Endodermal cell (in vitro differentiated cells): ENCODE measurements at regions not wholly inside any gene's neighbourhood (a gene's known extent, or its start where the extent isn't known, plus 50 kb on each side); places are given as distances from the start of the nearest gene placed in this dataset.

Experiments used
- DNase-seq: peaks from one replicate; pipeline ENCODE4 v3.0.0-alpha.2; 2017
- H3K27ac ChIP-seq: 2 replicates; pipeline ENCODE4 v1.5.1; 2013; ENCODE audit warnings: mild to moderate bottlenecking, low read depth, low read length, moderate library complexity
- H3K27me3 ChIP-seq: 2 replicates; pipeline ENCODE4 v1.6.1; 2013; ENCODE audit warnings: mild to moderate bottlenecking, low read length, moderate library complexity; ENCODE audit not compliant: insufficient read depth, control insufficient read depth, poor library complexity, severe bottlenecking
- H3K36me3 ChIP-seq: 2 replicates; pipeline ENCODE4 v1.7.0; 2013; ENCODE audit warnings: mild to moderate bottlenecking, low read length, moderate library complexity; ENCODE audit not compliant: control insufficient read depth, insufficient read depth
- H3K4me1 ChIP-seq: one replicate; pipeline ENCODE4 v1.7.0; 2013; ENCODE audit warnings: low read length; ENCODE audit not compliant: control insufficient read depth, insufficient read depth
- H3K4me3 ChIP-seq: 2 replicates; pipeline ENCODE4 v1.5.1; 2013; ENCODE audit warnings: mild to moderate bottlenecking, low read length, moderate library complexity
- H3K9ac ChIP-seq: 2 replicates; pipeline ENCODE4 v1.6.1; 2013; ENCODE audit warnings: mild to moderate bottlenecking, low read length, moderate library complexity; ENCODE audit not compliant: poor library complexity, severe bottlenecking; ENCODE audit errors: extremely low read depth
- H3K9me3 ChIP-seq: 2 replicates; pipeline ENCODE4 v1.6.1; 2013; ENCODE audit warnings: mild to moderate bottlenecking, low read length, moderate library complexity; ENCODE audit not compliant: control insufficient read depth
- H3K27ac Mint-ChIP-seq: 2 replicates; pipeline ENCODE4 v1.8.0; 2020; ENCODE audit warnings: mixed read lengths
- H3K27me3 Mint-ChIP-seq: 2 replicates; pipeline ENCODE4 v1.8.0; 2021; ENCODE audit warnings: mild to moderate bottlenecking, mixed read lengths; ENCODE audit not compliant: insufficient read depth
- H3K36me3 Mint-ChIP-seq: 2 replicates; pipeline ENCODE4 v1.8.0; 2020; ENCODE audit warnings: low read depth, mixed read lengths
- H3K4me1 Mint-ChIP-seq: 2 replicates; pipeline ENCODE4 v1.8.0; 2020; ENCODE audit warnings: mixed read lengths
- H3K4me3 Mint-ChIP-seq: 2 replicates; pipeline ENCODE4 v1.8.0; 2020; ENCODE audit warnings: mild to moderate bottlenecking, moderate library complexity, mixed read lengths
- H3K9me3 Mint-ChIP-seq: 2 replicates; pipeline ENCODE4 v1.8.0; 2020; ENCODE audit warnings: mild to moderate bottlenecking, mixed read lengths
- WGBS, 2 experiments: methylation state at CpG; one replicate each; pipeline versions ENCODE4 v1.1.5 to v1.1.7; 2013; ENCODE audit warnings: missing lambda C conversion rate in 2 of 2, mixed read lengths in 1 of 2; ENCODE audit not compliant: insufficient coverage in 1 of 2, insufficient read length in 1 of 2; 5-methylcytosine and 5-hydroxymethylcytosine counted together
- TF ChIP-seq, protein P1 (sequence below): fragments of 200-600 bp; sonication (generic); conservative IDR thresholded peaks from 2 replicates; pipeline ENCODE4 v1.5.0; 2021; ENCODE audit warnings: antibody characterized with exemption, mild to moderate bottlenecking

DNA sequence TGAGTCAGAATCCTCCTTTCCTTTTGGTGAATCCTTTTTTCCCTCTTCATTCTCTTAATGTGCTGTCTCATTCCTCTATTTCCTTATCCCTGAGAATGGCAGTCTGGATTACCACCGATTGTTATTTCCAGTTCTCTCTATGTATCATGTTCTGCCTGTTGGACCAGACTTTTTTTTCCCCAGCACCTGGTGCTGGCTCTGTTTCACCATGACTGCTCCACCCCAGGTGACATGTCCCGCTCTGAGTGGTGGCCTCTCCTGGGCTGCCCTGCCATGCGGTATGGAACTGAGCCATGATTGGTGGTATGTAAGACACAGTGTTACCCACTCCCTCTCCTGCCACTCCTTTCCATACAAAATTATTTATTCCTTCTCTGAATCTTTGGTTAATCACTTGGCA lies 399.9 kb downstream of the GATA3 start:
- Mint-ChIP-seq H3K27me3 (peaks cover 1% of the 10 kb centered on the region), H3K9me3 (peaks cover 13% of the 10 kb centered on the region), H3K36me3 (no peaks in the 10 kb centered on the region), H3K4me1 (peaks cover 1% of the 10 kb centered on the region), H3K4me3 (no peak overlapping the region), H3K27ac (no peak overlapping the region)
- H3K27me3 ChIP-seq: no peaks in the 10 kb centered on the region
- peaks cover 8% of the 10 kb centered on the region for H3K9me3 ChIP-seq
- no peaks in the 10 kb centered on the region for H3K4me1 ChIP-seq
- no peaks in the 10 kb centered on the region for H3K36me3 ChIP-seq
- no peak overlapping the region for H3K4me3 ChIP-seq
- DNase-seq: no peak
- TF ChIP-seq, protein P1, sequence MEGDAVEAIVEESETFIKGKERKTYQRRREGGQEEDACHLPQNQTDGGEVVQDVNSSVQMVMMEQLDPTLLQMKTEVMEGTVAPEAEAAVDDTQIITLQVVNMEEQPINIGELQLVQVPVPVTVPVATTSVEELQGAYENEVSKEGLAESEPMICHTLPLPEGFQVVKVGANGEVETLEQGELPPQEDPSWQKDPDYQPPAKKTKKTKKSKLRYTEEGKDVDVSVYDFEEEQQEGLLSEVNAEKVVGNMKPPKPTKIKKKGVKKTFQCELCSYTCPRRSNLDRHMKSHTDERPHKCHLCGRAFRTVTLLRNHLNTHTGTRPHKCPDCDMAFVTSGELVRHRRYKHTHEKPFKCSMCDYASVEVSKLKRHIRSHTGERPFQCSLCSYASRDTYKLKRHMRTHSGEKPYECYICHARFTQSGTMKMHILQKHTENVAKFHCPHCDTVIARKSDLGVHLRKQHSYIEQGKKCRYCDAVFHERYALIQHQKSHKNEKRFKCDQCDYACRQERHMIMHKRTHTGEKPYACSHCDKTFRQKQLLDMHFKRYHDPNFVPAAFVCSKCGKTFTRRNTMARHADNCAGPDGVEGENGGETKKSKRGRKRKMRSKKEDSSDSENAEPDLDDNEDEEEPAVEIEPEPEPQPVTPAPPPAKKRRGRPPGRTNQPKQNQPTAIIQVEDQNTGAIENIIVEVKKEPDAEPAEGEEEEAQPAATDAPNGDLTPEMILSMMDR: no peak
- WGBS, 2 experiments: 95 to 100% methylated on average over 1 to 3 of the region's 3 CpGs
- no peak overlapping the region for H3K9ac ChIP-seq
- no peak overlapping the region for H3K27ac ChIP-seq

DNA sequence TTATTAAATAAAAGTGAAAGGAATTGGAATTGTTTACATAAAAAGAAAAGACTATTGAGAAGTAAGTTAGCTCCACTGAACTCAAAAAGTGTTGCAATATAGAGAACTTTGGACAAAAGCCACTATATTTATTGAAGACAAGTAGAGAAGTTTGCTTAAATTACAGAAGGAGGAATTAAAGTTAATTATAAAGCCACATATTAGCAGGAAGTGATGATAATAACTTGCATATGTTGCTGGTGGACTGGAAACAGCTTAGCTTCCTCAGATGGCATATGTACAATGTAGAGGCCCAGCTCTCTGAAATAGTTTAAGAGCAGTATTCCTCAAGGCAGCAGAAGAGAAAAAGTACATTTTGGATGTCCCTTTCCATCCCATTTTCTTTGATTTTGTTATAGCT lies 400.7 kb downstream of the GATA3 start:
- TF ChIP-seq, protein P1: no peak

DNA sequence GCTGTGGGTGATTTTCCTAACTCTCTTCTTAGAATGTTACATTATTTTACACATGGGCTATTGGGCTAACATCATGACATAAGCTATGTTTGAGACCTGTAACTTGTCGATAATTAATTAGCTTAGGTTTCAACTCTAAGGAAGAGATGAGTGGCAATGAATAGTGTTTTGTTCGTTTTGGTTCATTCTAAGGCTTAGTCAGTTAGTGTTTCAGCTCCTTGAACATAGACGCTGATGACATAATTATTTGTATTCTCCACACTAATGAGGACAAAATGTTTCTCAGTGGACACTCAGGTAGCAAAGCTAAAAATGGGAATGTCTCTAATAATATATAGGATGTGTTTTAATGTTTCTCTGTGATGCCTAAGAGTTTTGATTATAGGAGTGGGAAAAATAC lies 401.9 kb downstream of the GATA3 start:
- H3K4me1 ChIP-seq: no peaks in the 10 kb centered on the region
- no peaks in the 10 kb centered on the region for H3K27me3 ChIP-seq
- Mint-ChIP-seq H3K4me1 (no peaks in the 10 kb centered on the region), H3K27ac (no peak overlapping the region), H3K4me3 (no peak overlapping the region), H3K27me3 (no peaks in the 10 kb centered on the region), H3K36me3 (no peaks in the 10 kb centered on the region), H3K9me3 (peaks cover 13% of the 10 kb centered on the region)
- TF ChIP-seq, protein P1: no peak
- no peak overlapping the region for H3K9ac ChIP-seq
- H3K4me3 ChIP-seq: no peak overlapping the region
- peaks cover 8% of the 10 kb centered on the region for H3K9me3 ChIP-seq
- H3K36me3 ChIP-seq: no peaks in the 10 kb centered on the region
- 66 to 92% methylated on average over 2 to 3 of the region's 3 CpGs for WGBS, 2 experiments
- no peak for DNase-seq
- no peak overlapping the region for H3K27ac ChIP-seq

More for the DNA sequence above, 400.7 kb downstream of the GATA3 start:
- no peaks in the 10 kb centered on the region for H3K36me3 Mint-ChIP-seq
- no peak overlapping the region for H3K4me3 Mint-ChIP-seq
- H3K27ac Mint-ChIP-seq: no peak overlapping the region
- Histone ChIP-seq H3K9me3 (peaks cover 8% of the 10 kb centered on the region), H3K27me3 (no peaks in the 10 kb centered on the region), H3K36me3 (no peaks in the 10 kb centered on the region), H3K4me1 (no peaks in the 10 kb centered on the region), H3K4me3 (no peak overlapping the region), H3K9ac (no peak overlapping the region), H3K27ac (no peak overlapping the region)
- peaks cover 1% of the 10 kb centered on the region for H3K4me1 Mint-ChIP-seq
- no peaks in the 10 kb centered on the region for H3K27me3 Mint-ChIP-seq
- DNase-seq: no peak
- peaks cover 13% of the 10 kb centered on the region for H3K9me3 Mint-ChIP-seq
